ENCODE measurements at regions not wholly inside any gene's neighbourhood (a gene's known extent, or its start where the extent isn't known, plus 50 kb on each side); places are given as distances from the start of the nearest gene placed in this dataset.
"Not testable (repeated sequence)": the region's sequence is repeated elsewhere in the genome, so short reads cannot be mapped to it uniquely, and the experiment has no call there.

GRCh38 chr4:66805582-66805981, 739.7 kb downstream of the CENPC start:
- DNase-seq, result no peak

GRCh38 chr4:66804979-66805378, 740.3 kb downstream of the CENPC start:
- no peak for DNase-seq

- DNase-seq, result no peak
These were observed 747.7 kb downstream of the CENPC start for GRCh38 chr4:66797608-66798007.

GRCh38 chr4:66795724-66796123, 749.6 kb downstream of the CENPC start:
- DNase-seq, result no peak

- DNase-seq, result no peak
These were observed 750.8 kb downstream of the CENPC start for GRCh38 chr4:66794390-66795034.

- DNase-seq, result no peak
These were observed 753.6 kb downstream of the CENPC start for GRCh38 chr4:66791686-66792085.

GRCh38 chr4:66785479-66785878, 759.8 kb downstream of the CENPC start:
- DNase-seq, result no peak

- DNase-seq, result not testable (repeated sequence)
These were observed 762.6 kb downstream of the CENPC start for GRCh38 chr4:66782751-66783150.

GRCh38 chr4:66777097-66777496, 768.2 kb downstream of the CENPC start:
- no peak for DNase-seq

GRCh38 chr4:66769441-66769840, 775.9 kb downstream of the CENPC start:
- DNase-seq, result no peak

GRCh38 chr4:66767442-66767841, 777.9 kb downstream of the CENPC start:
- no peak for DNase-seq

GRCh38 chr4:66766557-66766956, 778.7 kb downstream of the CENPC start:
- DNase-seq, result no peak

- DNase-seq, result no peak
These were observed 795.0 kb downstream of the CENPC start for GRCh38 chr4:66750273-66750672.

GRCh38 chr4:66746918-66747317, 798.4 kb downstream of the CENPC start:
- not testable (repeated sequence) for DNase-seq

GRCh38 chr4:66741081-66741480, 804.2 kb downstream of the CENPC start:
- no peak for DNase-seq

GRCh38 chr4:66736606-66737005, 808.7 kb downstream of the CENPC start:
- no peak for DNase-seq

GRCh38 chr4:66728280-66728679, 817.0 kb downstream of the CENPC start:
- no peak for DNase-seq

- DNase-seq, result peak; percentile 9
These were observed 832.9 kb downstream of the CENPC start for GRCh38 chr4:66712301-66712921.

- DNase-seq, result no peak
These were observed 841.1 kb downstream of the CENPC start for GRCh38 chr4:66704243-66704642.

- DNase-seq, result no peak
These were observed 850.6 kb downstream of the CENPC start for GRCh38 chr4:66694739-66695138.

- DNase-seq, result no peak
These were observed 851.6 kb downstream of the CENPC start for GRCh38 chr4:66693694-66694093.

- DNase-seq, result no peak
These were observed 854.2 kb downstream of the CENPC start for GRCh38 chr4:66691101-66691500.

- DNase-seq, result no peak
These were observed 856.6 kb downstream of the CENPC start for GRCh38 chr4:66688674-66689073.

GRCh38 chr4:66687459-66687858, 857.8 kb downstream of the CENPC start:
- DNase-seq, result no peak

GRCh38 chr4:66681962-66682361, 863.3 kb downstream of the CENPC start:
- DNase-seq, result no peak
